ENCODE measurements at regions not wholly inside any gene's neighbourhood (a gene's known extent, or its start where the extent isn't known, plus 50 kb on each side); places are given as distances from the start of the nearest gene placed in this dataset.

DNA sequence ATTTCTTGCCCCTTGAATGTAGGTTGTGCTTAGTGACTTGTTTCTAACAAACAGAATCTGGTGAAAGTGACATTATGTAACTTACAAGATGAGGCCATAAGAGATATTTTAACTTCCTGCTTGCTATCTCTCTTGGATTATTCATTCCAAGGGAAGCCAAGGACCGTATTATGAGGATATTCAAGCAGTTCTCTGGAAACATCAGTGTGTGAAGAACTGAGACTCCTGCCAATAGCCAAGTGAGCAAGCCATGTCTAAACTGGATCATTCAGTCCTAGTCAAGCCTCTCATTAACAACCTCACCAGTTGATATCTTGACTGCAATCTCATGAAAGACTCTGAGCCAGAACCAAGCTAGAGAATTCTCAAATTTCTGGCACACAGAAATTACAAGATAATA lies 765.1 kb upstream of the SLC8A1 start:
- TF ChIP-seq, protein P1, sequence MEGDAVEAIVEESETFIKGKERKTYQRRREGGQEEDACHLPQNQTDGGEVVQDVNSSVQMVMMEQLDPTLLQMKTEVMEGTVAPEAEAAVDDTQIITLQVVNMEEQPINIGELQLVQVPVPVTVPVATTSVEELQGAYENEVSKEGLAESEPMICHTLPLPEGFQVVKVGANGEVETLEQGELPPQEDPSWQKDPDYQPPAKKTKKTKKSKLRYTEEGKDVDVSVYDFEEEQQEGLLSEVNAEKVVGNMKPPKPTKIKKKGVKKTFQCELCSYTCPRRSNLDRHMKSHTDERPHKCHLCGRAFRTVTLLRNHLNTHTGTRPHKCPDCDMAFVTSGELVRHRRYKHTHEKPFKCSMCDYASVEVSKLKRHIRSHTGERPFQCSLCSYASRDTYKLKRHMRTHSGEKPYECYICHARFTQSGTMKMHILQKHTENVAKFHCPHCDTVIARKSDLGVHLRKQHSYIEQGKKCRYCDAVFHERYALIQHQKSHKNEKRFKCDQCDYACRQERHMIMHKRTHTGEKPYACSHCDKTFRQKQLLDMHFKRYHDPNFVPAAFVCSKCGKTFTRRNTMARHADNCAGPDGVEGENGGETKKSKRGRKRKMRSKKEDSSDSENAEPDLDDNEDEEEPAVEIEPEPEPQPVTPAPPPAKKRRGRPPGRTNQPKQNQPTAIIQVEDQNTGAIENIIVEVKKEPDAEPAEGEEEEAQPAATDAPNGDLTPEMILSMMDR (IDR thresholded peaks at IDR 0.05): no peak
- TF ChIP-seq POLR2A (IDR thresholded peaks at IDR 0.05): no peak
